GM19397 (cell line): ENCODE measurements at regions not wholly inside any gene's neighbourhood (a gene's known extent, or its start where the extent isn't known, plus 50 kb on each side); places are given as distances from the start of the nearest gene placed in this dataset.

ENCODE experiments used
- ATAC-seq: cut with Tn5 transposase; IDR thresholded peaks from one replicate; pipeline ENCODE4 v1.9.1; 2021; ENCODE audit warnings: mild to moderate bottlenecking, moderate library complexity; ENCODE audit not compliant: unreplicated experiment

DNA sequence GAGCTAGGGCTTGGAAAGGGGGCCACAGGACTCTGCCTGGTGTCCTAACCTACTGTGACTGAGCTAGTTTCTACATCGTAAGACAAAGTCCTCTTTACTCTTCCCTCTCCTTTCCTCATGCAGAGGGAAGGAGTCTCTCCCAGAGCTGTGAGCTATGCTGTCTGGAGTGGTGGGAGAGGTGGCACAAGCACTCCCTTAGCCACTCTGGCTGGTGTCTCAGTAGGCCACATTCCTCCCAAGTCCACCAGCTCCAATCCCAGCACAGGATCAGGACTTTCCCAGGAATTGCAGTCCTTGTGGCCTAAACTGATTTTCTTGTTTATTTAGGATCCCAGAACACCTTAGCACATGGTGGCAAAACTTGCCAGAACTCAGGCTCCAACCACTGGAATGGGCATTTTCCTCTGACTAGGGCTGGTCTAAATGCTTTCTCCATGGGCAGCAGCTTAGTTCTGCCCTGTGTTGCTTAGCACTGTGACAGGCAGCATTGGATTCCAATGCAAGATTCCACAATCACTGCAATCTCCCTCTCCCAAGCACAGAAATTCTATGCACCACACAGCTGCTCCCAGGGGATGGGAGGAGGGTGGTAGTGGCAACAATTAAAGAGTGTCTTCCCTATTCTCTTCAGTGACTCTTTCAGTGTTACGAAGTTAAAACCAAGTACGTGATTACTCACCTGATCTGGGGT, 733.3 kb downstream of the HACE1 start:
- ATAC-seq, result no peak

DNA sequence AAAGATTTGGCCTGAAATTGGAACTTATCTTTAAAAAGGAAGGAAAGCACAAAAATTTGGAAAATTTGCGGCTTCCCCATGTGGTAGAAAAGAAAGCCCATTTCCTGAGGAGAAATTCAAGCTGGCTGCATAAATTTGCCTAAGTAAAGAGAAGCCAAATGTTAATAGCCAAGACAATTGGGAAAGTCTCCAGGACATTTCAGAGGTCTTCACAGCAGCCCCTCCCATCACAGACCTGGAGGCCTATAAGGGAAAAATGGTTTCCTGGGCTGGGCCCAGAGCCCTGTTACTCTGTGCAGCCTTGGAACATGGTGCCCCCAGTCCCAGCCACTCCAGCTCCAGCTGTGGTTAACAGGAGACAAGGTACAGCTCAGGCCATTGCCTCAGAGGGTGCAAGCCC, 736.5 kb downstream of the HACE1 start:
- ATAC-seq, result no peak

DNA sequence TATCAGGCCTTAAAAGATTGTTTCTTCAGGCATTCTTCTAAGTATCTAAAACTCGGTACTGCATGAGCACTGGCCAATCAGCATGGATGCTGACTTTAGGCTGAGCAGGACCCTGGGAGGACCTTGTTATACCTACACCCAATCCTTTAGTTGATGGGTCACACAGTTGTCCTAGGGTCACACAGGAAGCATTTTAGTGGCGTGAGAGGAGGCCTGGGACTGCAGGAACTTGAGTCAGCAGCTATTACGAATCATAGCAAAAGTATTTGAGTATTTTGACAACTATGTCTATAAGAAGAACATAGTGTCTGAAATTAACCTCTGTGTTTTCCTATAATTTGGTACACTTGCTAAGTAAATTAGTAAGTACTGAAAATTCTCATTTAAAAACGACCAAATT, 741.4 kb downstream of the HACE1 start:
- ATAC-seq, result no peak

DNA sequence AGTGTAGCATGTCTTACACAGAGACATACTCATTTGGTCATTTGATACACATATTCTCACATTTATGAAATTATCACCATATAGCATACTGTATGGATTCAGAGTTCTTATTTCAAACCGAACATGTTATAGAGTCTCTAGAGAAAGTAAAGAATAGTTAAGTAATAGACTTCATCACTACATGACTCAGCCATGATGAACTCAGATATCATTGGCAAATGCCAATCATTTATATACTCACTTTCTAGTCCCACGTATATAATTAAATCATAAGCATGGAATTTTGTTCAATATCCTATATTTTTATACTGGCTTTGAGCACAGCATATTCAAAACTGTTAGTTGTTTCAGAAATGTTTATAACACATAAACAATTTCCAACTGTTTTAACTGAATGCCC, 749.9 kb downstream of the HACE1 start:
- no peak for ATAC-seq

DNA sequence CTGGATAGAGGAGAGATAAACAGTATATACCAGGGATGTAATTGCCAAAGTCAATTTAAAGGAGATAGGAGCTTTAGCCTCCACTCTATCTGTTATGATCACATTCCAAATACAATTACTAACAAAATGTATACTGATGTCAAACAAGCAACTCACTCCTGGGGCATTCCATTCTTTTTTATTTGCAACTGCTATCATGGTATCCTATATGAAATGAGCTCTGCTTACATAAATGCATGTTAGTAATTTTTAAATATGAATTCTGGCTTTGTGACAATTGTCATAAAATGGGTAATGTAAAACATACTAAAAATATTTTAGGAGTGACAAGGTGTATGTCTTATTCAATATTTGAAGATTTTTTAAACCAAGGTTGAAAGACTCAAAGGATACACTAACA, 751.1 kb downstream of the HACE1 start:
- ATAC-seq, result no peak

DNA sequence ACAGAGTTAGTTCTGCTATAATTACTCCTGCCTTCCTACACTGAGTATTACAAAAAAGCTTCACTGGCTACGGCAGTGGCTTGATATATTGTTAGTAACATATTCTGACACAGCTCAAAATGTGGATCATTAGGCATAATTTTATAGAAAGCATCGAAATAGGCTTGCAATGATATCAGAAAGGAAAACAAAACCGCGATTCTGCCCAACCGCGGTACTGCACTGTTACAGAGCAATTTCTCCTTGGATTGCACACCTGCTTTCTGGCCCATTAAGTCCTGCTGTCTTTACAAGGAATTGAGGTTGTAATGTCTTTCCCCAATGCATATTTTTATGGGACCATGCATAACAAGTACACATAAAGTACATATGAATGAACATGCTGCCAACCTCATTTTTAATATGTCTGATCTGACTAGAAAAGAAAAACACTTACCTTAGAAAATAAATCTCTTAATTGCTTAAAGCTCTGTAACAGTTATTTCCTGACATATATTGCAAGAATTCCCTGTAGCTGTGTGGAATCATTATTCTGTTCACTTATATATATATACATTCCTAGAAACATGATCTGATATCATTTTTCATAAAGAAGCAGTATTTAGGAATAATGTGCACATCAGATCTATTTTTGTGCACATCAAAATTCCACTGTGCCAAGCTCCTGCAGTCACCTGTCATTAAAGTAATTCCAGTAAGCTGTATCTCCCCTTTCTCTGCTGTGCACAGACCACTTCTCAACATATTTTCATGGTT, 763.9 kb downstream of the HACE1 start:
- ATAC-seq, result no peak

DNA sequence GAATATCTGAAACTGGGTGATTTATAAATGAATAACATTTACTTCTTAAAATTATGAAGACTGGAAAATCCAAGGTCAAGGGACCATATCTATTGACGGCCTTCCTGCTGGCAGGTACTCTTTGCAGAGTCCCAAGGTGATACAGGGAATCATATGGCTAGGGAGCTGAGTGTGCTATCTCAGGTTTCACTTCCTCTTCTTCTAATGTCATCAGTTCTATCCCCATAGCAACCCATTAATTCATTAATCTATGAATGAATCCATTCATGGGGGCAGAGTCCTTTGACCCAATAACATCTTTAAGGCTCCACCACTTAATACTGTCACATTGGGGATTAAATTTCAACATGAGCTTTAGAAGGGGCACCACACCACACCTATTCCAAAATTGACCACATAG, 772.0 kb downstream of the HACE1 start:
- ATAC-seq, result no peak

DNA sequence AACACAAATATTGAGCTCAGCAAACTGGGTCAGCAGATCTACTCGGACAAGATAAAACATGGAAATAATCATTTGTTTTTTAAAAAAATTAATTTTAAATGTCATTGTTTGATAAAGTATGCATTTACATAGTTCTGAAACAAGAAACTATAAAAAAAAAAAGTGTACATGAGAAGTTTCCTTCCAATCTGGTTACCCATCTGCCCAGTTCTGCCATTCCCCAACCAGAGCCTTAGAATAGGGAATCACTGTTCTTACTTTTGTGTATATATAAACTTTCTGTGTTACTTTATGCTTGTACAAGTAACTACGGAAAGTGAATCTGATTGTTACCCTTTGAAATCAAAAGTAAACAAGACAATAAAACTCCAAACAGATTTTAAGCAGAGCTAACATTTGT, 791.4 kb downstream of the HACE1 start:
- no peak for ATAC-seq

DNA sequence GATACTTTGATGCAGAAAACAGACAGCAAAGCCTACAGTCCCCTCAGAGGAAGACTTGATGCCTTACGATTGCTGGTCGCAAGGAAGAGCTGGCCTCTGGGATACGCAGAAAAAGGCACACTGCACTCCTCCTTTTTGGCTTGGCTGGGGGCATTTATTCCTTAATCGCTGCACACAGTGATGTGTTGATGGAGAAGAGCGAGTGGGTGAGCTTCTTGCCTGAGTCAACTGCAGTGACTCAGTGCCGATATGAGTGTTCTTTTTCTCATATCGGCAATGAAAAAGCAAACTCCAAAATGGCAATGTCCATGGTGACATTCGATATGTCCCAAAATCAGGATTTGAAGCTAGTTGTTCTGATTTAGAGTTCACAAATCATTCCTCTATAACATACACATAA, 794.8 kb downstream of the HACE1 start:
- no peak for ATAC-seq

DNA sequence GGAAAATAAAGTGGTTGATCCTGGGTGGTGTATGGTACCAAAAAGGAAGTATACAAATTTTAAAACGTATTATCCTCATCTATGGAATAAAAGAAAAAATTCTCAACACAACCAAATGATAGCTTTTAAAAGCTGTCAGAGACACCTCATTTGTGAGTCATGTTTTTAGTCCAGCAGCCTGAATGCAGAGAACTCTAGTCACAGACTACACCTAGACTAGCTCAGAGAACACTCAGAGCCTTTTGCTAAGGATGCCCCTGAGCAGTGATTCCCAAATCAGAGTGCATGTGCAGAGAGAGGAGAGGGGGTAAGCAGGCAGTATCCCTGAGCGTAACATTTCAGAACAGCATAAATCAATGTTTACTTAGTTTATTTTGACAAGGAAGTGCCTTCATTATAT, 809.3 kb downstream of the HACE1 start:
- no peak for ATAC-seq

DNA sequence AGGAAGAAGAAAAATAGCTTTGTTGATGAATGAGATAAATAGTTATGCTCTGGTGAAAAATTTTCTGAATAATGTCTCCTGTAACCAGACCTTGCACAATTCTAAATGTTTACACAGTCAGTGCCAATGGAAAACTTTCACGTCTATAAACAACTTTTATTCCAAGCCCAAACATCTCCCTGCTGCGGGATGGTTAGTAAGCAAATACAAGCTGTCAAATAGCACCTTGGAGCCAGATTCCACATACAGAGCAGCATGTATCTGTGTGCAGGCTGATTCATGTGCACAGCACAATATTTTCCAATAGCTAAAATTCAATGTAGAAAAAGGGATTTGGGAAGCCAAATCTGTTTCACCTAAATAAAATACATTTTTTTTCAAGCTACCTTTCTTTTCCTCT, 813.3 kb downstream of the HACE1 start:
- no peak for ATAC-seq

DNA sequence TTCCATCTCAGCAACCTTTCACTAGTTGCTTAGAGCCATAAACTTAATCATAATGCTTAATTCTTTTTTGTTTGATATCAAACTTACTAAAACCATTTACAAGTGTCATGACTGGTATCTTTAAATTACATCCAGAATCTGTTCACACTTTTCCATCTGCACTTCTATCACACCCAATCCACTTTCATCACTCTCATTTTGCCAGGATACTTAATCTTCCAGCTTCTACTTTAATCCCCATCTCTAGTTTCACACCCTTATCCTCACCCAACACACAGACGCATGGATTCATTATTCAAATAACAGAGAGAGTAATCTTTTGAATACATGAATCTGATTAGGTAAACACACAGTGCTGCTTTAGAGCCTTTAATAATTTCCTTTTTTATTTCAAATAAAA, 828.4 kb downstream of the HACE1 start:
- ATAC-seq, result no peak

DNA sequence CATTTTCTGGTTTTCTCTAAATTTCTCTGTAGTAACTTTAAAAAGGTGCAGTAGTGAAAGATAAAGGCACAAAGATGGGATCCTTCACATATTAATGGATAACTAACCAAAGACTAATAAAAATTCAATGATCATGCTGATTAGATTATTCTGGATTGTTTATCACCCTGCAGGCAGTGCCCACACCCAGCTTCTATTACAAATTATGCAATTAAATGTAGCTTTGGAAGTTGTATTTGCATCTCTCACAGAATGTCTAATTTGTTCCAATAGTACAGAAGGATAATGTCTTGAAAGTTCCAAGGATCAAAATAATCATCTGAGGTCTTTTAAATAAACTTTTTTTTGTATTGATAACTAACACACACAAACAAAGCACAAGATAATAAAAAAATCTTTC, 837.6 kb downstream of the HACE1 start:
- no peak for ATAC-seq

DNA sequence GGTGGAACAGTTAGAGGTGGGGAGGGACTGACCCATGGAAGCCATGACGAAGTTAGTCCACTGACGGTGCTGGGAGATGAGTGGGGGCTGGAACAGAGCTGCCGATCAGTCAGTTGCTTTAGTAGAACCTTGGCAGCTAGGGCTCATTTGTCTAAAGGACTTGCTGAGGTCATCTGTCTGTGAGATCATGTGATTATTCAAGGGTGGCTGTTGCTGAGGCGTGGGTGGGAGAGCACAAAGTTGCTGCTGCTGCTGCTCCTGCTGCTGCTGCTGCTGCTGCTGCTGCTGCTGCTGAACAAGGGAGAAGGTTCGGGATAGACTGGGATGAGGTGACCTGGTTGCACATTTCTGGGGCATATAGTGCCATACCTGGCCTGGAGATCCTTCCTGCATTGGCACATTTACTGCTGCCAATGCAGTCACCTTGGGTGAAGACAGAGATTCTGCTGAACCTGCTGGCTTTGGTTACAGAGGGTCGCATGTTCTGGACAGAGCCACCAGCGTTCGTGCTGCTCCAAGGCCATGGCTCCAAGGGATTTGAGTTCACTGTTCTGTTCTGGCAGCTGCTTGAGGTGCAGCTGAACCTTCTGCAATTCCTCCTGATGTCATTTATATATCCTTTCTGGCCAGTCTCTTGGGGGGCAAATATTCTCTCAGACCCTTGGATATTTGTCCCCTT, 840.5 kb downstream of the HACE1 start:
- no peak for ATAC-seq

DNA sequence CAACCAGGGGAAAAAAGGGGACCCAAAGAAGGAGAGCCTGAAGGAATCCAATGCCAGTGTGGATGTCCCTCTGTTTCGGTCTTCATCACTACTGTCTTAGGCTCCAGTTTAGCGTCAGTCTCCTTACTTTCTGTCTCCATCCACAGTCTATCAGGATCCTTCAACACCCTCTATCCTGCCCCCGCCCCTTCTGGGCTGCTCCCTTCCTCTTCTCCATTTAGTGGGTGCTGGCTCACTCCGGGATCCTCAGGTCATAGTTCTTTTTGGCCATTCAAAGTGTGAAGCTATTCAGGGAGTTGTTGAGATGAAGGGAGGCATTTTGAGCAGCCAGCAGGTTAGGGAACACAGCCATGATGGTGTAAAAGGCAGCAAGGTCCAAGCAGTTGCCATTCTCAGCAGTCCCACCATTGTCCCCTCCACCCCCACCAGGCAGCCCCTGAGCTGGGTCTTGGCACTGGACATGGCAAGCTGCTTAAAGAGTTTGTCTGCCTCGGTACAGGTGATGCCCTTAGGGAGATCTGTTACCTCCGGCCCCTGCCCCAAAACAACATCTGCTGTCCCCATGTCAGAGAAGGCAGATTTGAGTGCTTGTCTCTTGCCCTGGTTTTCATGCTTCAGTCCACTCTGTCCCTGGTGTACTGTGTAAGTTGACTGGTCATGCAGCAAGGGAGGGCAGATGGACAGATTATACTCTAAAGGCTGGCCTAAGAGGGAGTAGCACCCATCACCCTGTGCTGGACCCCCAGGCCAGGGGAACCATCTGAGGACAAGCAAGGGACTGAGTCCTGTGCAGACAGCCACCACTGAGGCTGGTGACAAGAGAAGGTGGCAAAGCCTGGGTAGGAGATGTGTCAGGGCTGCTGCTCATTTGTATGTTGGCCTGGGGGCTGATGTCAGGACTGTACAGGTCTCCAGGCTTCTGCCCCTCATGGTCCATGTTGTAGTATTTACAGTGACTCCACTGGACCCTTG, 842.0 kb downstream of the HACE1 start:
- no peak for ATAC-seq

DNA sequence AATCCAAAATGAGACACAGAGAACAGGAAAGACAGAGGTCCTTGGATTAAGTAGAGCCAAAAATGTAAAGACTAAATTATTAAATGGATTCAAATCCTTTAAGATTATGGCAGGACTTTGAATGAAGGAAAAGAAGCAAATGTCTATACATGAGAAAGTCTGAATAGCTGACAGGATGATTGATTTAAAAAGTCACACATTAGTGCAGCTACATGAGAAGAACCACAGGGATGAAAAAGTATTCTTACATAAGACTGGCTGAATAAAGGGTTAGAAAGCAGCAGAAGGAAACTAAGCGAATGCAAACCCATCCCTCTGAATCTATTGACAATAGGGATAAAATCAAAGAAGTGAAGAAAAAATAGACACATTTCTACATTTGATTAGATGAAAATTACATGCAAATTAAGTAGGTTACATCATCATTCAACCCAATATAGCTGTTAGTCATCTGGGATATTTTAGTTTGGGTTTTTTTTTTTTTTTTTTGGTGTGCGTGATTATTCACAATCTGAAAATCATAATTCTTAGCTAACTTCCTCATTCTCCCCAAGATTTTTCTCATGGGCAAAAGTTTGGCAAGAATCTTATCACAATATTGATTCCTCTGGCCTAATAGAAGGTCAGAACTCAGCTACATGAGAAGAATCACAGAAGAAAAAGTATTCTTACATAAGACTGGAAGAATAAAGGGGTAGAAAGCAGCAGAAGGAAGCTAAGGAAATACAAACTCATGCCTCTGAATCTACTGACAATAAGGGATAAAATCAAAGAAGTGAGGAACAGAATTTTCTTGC, 845.4 kb downstream of the HACE1 start:
- no peak for ATAC-seq

DNA sequence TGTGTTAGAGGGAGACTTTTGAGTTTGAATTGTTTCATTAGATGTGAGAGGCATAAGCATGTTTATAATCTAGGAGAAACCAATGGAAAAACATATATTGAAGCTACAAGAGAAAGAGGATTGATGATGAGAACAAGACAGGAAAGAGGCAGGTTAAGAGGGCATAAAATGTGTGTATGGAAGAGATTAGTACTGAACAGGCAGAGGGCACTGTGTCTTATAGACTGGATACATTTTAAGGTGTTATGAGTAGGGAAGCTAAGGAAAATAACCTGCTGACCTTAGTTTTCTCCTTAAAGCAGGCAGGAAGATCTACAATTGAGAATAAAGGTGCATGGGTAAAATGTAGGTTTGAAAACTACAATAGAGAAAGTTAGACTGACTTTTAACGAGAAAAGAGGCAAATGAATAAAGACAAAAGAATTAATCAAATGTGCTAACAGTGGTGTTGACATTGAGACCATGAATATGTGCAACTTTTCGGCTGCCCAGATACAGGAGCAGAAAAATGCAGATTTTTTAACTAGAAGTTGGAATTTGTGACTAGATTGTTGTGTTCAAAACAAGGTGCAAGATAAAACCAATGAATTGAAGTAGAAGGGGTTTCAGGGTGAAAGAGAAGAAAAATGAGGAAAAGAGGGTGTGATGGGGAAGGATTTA, 846.3 kb downstream of the HACE1 start:
- no peak for ATAC-seq

DNA sequence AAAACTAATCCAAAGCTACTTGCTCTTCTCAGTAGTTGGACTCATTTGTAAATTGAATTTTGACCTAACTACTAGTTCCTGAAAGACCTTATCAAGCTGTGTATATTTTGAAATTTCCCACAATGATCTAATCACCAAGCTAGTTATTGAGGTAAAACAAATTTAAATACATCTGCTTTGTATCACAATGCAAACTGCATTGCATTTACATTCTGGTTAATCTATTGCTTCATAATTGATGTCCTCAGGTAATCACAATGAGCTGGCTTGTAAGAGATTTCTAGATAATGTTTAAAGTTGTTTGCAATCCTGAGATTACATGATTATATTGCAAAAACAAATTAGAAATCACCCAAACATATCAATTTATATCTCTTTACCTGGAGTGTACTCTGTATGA, 848.8 kb downstream of the HACE1 start:
- no peak for ATAC-seq

DNA sequence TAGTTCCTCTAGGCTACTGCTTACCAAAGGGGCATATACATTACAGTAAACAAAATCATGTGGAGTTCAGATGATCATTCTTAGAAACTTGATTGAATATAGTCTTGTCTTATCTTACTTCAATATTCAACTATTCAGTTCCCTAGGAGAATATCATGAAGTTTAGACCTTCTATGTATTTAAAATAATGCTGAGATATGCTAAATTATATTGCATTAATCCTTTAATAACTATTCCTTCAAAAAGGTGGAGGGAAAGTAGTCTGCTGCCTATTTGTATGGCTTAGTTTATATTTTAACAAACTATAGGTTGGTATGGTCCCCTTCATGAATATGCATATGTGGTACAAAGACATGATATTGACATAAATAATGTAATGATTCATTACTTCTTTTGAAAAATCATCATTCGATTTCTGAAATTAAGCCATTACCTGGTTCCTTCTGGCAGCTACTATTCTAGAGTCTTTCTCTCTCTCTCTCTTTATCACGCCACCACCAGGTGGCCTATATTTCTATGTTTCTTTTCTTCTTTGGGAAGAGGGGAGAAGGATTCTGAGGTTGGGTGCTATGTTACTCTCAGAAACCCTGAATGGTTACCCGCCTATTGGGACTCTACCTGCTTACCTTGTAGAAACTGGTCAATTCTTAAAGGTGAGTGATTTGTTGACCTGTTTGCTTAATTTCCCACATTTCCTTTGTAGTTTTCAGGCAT, 855.8 kb downstream of the HACE1 start:
- no peak for ATAC-seq
